Ectodermal cell (in vitro differentiated cells): ENCODE measurements at regions not wholly inside any gene's neighbourhood (a gene's known extent, or its start where the extent isn't known, plus 50 kb on each side); places are given as distances from the start of the nearest gene placed in this dataset.

Experiments
- H3K27ac ChIP-seq: 2 replicates; pipeline ENCODE4 v1.7.0; 2013; ENCODE audit warnings: mild to moderate bottlenecking, low read depth, low read length; ENCODE audit not compliant: insufficient read depth, poor library complexity, severe bottlenecking
- H3K27me3 ChIP-seq: 2 replicates; pipeline ENCODE4 v1.7.0; 2013; ENCODE audit warnings: mild to moderate bottlenecking, low read length; ENCODE audit not compliant: insufficient read depth, control insufficient read depth, poor library complexity, severe bottlenecking
- H3K36me3 ChIP-seq: one replicate; pipeline ENCODE4 v1.7.0; 2013; ENCODE audit warnings: low read length; ENCODE audit not compliant: control insufficient read depth, insufficient read depth
- H3K4me1 ChIP-seq: one replicate; pipeline ENCODE4 v1.7.0; 2013; ENCODE audit warnings: low read length; ENCODE audit not compliant: control insufficient read depth, insufficient read depth
- H3K4me3 ChIP-seq: 2 replicates; pipeline ENCODE4 v1.7.0; 2013; ENCODE audit warnings: low read depth, low read length, control low read depth; ENCODE audit not compliant: insufficient read depth
- H3K9me3 ChIP-seq: 2 replicates; pipeline ENCODE4 v1.7.0; 2013; ENCODE audit warnings: mild to moderate bottlenecking, low read length, moderate library complexity; ENCODE audit not compliant: control insufficient read depth
- WGBS, 2 experiments: methylation state at CpG; one replicate each; pipeline ENCODE4 v1.1.7; 2013; ENCODE audit warnings: missing lambda C conversion rate in 2 of 2; 5-methylcytosine and 5-hydroxymethylcytosine counted together

DNA sequence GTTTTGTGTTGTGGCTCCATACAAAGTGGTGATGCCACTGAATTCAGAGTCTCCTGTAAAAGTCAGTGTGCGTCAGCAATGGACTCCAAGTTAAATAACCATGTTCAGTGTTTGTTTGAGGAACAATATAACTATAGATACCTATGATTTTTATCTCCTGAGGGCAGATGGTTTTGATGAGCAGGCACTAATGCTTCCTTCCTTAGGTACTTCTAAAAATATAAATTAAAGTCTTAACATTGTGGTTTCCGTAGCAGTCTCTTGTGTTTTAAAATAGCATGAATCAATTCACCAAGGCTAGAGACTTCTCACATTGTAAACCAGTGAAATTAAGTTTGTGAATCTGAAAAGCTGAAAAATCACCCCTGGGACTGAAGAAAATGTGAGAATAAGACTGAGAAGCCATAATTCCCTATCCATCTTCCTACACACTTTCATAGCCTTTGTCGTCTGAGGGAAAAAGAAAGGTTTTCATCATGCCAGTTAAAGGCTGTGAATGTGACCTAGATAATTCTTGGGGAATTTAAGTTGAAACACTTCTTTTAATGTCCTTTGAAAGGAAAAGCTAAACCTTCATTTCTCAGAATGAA lies 1502.9 kb downstream of the CDH11 start:
- Histone ChIP-seq H3K27ac (no peak overlapping the region), H3K4me3 (no peak overlapping the region), H3K27me3 (peaks cover 11% of the 10 kb centered on the region), H3K36me3 (no peaks in the 10 kb centered on the region), H3K9me3 (no peaks in the 10 kb centered on the region), H3K4me1 (no peaks in the 10 kb centered on the region)
- WGBS, 2 experiments: 94% methylated on average over 3 of the region's 3 CpGs; no CpG with 5 or more reads in 1 of the 2 experiments

DNA sequence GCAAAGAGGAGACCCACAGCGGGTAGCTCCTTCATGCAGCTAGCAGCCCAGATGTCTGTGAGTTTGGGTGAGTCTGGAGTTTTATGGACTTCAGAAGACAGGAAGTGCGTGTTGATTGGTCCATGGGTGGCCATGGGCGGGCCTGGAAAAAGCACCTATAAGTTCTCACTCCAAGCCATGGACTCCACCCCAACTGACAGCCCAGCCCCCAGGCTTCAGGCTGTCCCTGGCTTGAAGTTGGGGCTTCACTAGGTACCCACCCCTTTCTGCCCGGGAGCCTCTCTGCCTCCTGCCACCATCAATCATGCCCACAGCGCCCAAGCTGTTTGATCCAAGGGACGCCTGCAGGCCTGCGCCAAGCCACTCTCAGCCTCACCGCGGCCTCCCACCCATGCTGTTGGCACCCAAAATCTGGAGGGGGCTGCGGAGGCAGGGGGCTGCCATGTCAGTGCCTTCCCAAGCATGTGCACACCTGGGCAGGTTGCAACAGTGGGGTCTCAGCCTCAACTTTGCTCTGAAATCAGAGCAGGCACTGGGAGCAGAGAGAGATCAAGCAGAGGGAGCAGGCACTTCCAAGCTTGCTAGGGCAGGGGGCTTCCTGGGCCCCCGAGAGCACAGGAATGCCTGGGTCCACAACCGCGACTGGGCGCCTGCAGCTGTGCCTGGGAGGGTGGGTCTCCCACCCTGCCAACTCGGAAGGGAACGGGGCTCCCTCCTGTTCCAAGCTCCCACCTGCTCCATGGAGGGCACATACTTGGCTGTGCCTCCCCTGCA lies 1503.7 kb downstream of the CDH11 start:
- H3K27me3 ChIP-seq: peaks cover 11% of the 10 kb centered on the region
- 94 to 95% methylated on average over 16 of the region's 16 CpGs for WGBS, 2 experiments
- H3K4me3 ChIP-seq: peak overlapping the region; percentile 39
- H3K4me1 ChIP-seq: peaks cover 1% of the 10 kb centered on the region
- H3K36me3 ChIP-seq: no peaks in the 10 kb centered on the region
- no peaks in the 10 kb centered on the region for H3K9me3 ChIP-seq
- H3K27ac ChIP-seq: no peak overlapping the region

DNA sequence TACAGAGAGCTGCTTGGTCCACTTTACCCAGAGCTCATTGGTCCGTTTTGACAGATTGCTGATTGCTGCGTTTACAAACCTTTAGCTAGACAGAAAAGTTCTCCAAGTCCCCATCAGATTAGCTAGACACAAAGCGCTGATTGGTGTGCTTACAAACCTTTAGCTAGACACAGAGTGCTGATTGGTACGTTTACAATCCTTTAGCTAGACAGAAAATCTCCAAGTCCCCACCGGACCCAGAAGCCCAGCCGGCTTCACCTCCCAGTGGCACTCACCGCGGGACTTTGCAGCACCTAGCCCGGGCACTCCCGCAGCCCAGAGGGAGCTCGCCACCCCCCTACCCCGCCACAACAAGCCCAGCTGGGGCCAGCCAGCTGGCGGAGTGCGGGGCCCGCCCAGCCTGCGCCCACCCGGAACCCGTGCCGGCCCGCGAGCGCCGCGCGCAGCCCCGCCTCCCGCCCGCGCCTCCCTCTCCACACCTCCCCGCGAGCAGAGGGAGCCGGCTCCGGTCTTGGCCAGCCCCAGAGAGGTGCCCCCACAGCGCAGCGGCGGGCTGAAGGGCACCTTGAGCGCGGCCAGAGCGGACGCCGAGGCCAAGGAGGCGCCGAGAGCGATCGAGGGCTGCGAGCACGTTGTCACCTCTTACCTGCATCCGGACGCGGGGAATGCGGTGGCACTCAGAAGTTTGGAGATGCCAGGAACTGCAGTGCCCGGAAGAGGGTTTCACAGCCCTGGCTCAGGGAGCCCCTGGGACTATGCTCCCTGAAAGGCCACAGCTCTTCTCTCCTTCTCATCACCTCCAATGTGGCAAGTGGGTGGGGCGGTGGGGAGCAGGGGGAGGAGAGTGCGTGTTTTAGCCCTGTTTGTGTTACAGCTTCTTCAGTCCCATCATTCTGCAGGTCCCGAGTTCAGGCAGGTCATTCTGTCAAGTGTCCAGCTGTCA lies 1504.5 kb downstream of the CDH11 start:
- H3K4me1 ChIP-seq: peaks cover 10% of the 10 kb centered on the region
- no peaks in the 10 kb centered on the region for H3K36me3 ChIP-seq
- no peaks in the 10 kb centered on the region for H3K9me3 ChIP-seq
- WGBS, 2 experiments: 29 to 34% methylated on average over 55 of the region's 55 CpGs
- H3K4me3 ChIP-seq: peak overlapping the region; percentile 39
- no peak overlapping the region for H3K27ac ChIP-seq
- peaks cover 11% of the 10 kb centered on the region for H3K27me3 ChIP-seq

DNA sequence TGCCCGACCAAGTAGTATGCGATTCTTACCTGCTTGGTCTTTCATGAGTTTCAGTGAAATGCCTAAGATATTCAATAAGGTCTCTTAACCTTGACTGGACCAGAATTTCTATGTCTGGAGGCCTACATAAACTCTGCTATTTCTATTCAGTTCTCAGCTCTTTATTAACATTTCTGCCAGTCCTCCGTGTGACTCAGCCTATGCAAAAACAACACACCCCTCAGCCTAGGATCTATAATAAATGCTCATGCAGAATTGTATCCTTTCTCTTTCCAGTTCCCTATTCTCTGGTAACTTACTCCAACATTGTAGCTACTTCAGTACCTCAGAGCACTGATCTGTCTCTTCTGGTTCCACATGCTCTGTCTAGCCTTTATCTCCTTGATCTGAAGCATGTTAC lies 1507.4 kb downstream of the CDH11 start:
- Histone ChIP-seq H3K4me3 (no peak overlapping the region), H3K9me3 (no peaks in the 10 kb centered on the region), H3K27me3 (peaks cover 11% of the 10 kb centered on the region), H3K27ac (no peak overlapping the region), H3K36me3 (no peaks in the 10 kb centered on the region), H3K4me1 (peaks cover 13% of the 10 kb centered on the region)
- WGBS, 2 experiments: 90 to 94% methylated on average over 3 of the region's 3 CpGs

DNA sequence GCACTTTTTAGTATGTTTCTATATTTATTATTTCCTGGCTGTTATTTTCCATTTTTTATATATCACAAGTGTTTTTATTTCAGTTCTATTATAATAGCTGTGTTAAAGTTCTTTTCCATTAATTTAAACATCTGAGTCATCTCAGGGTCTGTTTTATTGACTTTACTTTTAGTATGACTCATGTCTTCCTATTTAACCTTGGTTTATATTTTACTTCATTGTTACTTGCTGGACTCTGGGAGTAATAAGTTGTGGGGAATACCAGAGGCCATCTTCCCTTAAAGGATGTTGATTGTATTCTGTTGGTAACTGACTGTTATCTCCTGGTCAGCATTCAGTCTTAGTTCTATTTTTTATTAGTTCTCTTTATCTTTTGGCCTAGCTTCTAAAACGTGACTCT lies 1508.2 kb downstream of the CDH11 start:
- WGBS, 2 experiments: no CpG with 5 or more reads among the region's 1 CpG
- no peak overlapping the region for H3K27ac ChIP-seq
- no peak overlapping the region for H3K4me3 ChIP-seq

DNA sequence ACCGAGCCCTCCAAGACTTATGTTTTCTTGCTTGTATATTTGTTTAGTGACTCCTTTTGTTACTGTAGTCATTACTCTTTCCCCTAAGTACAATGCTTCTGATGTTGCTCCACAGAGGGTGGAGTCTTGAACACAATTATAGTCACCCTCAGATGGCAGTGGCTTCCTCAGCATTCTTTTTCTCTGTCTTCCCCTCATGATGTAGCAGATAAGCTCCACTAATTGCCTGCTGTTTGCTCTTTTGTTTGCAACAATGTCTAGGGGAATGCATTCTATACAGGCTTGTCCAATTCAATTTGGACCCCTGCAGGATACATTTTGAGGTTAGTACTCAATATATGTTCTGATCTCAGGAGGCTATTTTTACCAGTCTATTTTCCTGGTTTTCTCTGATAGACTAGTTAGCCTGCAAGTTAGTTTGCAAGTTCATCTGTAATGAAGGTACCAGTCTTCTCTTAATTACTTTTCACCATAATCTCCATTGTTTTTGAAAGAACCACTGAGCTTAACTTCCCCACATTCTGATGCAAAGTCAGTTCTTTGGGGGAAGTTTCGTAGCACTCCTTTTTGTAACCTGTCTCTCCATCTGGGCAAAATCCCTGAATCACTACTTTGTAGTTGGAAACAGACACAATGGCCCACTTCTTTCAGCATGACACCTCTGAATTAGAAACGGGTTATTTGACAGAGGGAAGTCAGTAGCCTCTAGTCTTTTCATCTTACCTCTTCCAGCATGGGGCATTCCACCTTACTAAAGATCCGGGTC lies 1509.2 kb downstream of the CDH11 start:
- Histone ChIP-seq H3K4me1 (peaks cover 13% of the 10 kb centered on the region), H3K36me3 (no peaks in the 10 kb centered on the region), H3K27ac (peak overlapping the region; percentile 80), H3K4me3 (no peak overlapping the region), H3K27me3 (peaks cover 8% of the 10 kb centered on the region), H3K9me3 (no peaks in the 10 kb centered on the region)
- 18 to 29% methylated on average over 3 to 4 of the region's 4 CpGs for WGBS, 2 experiments

More for the DNA sequence above, 1508.2 kb downstream of the CDH11 start:
- peaks cover 13% of the 10 kb centered on the region for H3K4me1 ChIP-seq
- no peaks in the 10 kb centered on the region for H3K9me3 ChIP-seq
- H3K36me3 ChIP-seq: no peaks in the 10 kb centered on the region
- H3K27me3 ChIP-seq: peaks cover 11% of the 10 kb centered on the region

DNA sequence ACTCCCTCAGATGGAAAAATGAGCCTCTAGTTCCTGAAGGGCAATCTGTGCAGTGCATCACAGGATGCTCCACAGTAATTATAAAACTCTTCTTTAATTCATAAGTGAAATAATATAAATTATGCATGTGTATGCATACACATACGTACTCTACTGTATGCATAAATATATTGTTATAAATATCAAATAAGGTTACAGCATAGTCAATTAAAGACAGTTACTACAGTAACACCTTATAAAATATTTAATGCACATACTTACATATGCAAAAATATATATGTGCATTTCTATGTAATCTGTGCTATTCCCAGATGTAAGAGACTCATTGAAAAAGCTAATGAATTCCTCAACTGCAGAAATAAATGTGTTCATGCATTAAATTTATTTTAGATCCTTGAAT lies 1515.1 kb downstream of the CDH11 start:
- H3K4me1 ChIP-seq: no peaks in the 10 kb centered on the region
- H3K36me3 ChIP-seq: no peaks in the 10 kb centered on the region
- no peak overlapping the region for H3K4me3 ChIP-seq
- no peak overlapping the region for H3K27ac ChIP-seq
- WGBS, 2 experiments: no CpG with 5 or more reads among the region's 1 CpG
- H3K27me3 ChIP-seq: no peaks in the 10 kb centered on the region
- H3K9me3 ChIP-seq: no peaks in the 10 kb centered on the region

DNA sequence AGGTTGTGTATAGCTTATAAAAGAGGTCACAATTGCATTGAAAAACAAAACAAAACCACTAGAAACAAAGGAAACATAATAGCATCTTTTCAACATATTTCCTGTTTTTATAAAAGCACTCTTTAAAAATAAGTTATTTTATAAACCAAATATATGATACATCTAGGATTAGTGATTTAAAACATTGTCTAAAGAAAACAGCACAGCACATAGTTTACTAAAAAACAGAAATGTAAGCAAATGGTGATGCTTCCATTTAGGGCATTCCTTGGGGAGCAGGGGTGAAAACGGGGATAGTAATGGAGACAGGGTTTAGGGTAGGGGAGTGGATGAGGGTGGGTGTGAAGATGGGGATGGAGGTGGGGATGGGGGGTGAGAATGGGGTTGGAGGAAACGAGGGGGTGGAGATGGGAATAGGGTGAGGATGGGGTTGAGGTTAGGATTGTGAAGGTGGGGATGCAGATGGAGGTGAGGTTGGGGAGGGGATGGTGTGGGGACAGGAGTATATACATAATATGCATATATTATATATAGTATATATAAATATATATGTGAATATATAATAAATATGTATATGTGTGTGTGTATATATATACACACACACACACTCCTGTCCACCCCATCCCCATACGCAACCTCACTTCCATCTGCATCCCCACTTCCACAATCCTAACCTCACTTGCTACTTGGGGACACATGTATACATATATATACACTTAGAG lies 1519.5 kb downstream of the CDH11 start:
- no peak overlapping the region for H3K27ac ChIP-seq
- no peaks in the 10 kb centered on the region for H3K4me1 ChIP-seq
- no peaks in the 10 kb centered on the region for H3K9me3 ChIP-seq
- H3K36me3 ChIP-seq: no peaks in the 10 kb centered on the region
- no peaks in the 10 kb centered on the region for H3K27me3 ChIP-seq
- no peak overlapping the region for H3K4me3 ChIP-seq
- 32 to 44% methylated on average over 2 to 3 of the region's 3 CpGs for WGBS, 2 experiments

DNA sequence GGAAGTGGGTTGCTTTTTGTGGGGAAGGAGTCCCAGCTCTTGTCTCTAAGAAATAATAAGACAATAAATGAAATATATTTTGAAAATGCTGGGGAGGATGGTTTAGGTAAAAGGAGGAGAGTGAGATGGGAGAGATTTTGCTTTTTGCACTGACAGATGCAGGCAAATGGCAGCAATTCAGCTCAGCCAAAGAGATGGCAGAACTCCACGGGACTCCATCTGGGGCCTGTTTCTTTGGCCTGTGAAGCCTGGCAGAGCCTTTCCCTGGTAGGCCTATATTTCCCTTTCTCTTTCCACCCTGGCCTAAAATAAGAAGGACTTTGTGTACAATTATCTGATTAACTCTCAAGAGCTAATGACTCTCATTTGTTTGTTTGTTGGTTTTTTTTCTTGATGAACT lies 1525.1 kb downstream of the CDH11 start:
- Histone ChIP-seq H3K4me3 (no peak overlapping the region), H3K36me3 (no peaks in the 10 kb centered on the region), H3K4me1 (no peaks in the 10 kb centered on the region), H3K27ac (no peak overlapping the region), H3K27me3 (no peaks in the 10 kb centered on the region), H3K9me3 (no peaks in the 10 kb centered on the region)
- 93 to 94% methylated on average over 1 of the region's 1 CpG for WGBS, 2 experiments
